ENCODE measurements at regions not wholly inside any gene's neighbourhood (a gene's known extent, or its start where the extent isn't known, plus 50 kb on each side); places are given as distances from the start of the nearest gene placed in this dataset.
"Not testable (repeated sequence)": the region's sequence is repeated elsewhere in the genome, so short reads cannot be mapped to it uniquely, and the experiment has no call there.

GRCh38 chr13:105838231-105838630, 697.2 kb downstream of the EFNB2 start:
- DNase-seq (no peak), ATAC-seq (no peak)
- intact Hi-C loops (cut with DNase I, micrococcal nuclease), result no loop called here
- H3K36me3 ChIP-seq (ENCODE audit: low read depth), result no peaks in the 10 kb centered on the region
- H3K4me3 ChIP-seq, result no peak overlapping the region
- no peaks in the 10 kb centered on the region for H3K9me3 ChIP-seq
- no peaks in the 10 kb centered on the region for H3K4me1 ChIP-seq (ENCODE audit: low read depth)
- no peak for TF ChIP-seq CTCF (IDR thresholded peaks at IDR 0.05)

- ATAC-seq; intact Hi-C loops (cut with DNase I, micrococcal nuclease); DNase-seq; H3K9me3 ChIP-seq; H3K4me1 ChIP-seq (ENCODE audit: low read depth); H3K4me3 ChIP-seq; H3K36me3 ChIP-seq (ENCODE audit: low read depth): not testable (repeated sequence)
These were observed 698.2 kb downstream of the EFNB2 start for GRCh38 chr13:105837295-105837694.

- H3K4me3 ChIP-seq, result no peak overlapping the region
- no peaks in the 10 kb centered on the region for H3K4me1 ChIP-seq (ENCODE audit: low read depth)
- H3K9me3 ChIP-seq, result no peaks in the 10 kb centered on the region
- no peaks in the 10 kb centered on the region for H3K36me3 ChIP-seq (ENCODE audit: low read depth)
- no peak for TF ChIP-seq CTCF (IDR thresholded peaks at IDR 0.05)
- ATAC-seq (no peak), DNase-seq (no peak)
- intact Hi-C loops (cut with DNase I, micrococcal nuclease), result no loop called here
These were observed 704.6 kb downstream of the EFNB2 start for GRCh38 chr13:105830821-105831220.

GRCh38 chr13:105827111-105827809, 708.2 kb downstream of the EFNB2 start:
- intact Hi-C loops (cut with DNase I, micrococcal nuclease), result no loop called here
- H3K4me3 ChIP-seq, result no peak overlapping the region
- no peak for TF ChIP-seq CTCF (IDR thresholded peaks at IDR 0.05)

GRCh38 chr13:105825071-105825470, 710.4 kb downstream of the EFNB2 start:
- H3K4me3 ChIP-seq, result no peak overlapping the region
- no peaks in the 10 kb centered on the region for H3K36me3 ChIP-seq (ENCODE audit: low read depth)
- no peak for TF ChIP-seq CTCF (IDR thresholded peaks at IDR 0.05)
- intact Hi-C loops (cut with DNase I, micrococcal nuclease), result no loop called here
- ATAC-seq (no peak), DNase-seq (no peak)
- H3K9me3 ChIP-seq, result no peaks in the 10 kb centered on the region
- no peaks in the 10 kb centered on the region for H3K4me1 ChIP-seq (ENCODE audit: low read depth)

More at GRCh38 chr13:105827111-105827809, 708.2 kb downstream of the EFNB2 start:
- ATAC-seq (no peak), DNase-seq (no peak)
- no peaks in the 10 kb centered on the region for H3K9me3 ChIP-seq
- H3K36me3 ChIP-seq (ENCODE audit: low read depth), result no peaks in the 10 kb centered on the region
- H3K4me1 ChIP-seq (ENCODE audit: low read depth), result no peaks in the 10 kb centered on the region

GRCh38 chr13:105821337-105821736, 714.1 kb downstream of the EFNB2 start:
- Histone ChIP-seq H3K4me1 (ENCODE audit: low read depth) (no peaks in the 10 kb centered on the region), H3K9me3 (no peaks in the 10 kb centered on the region), H3K4me3 (no peak overlapping the region), H3K36me3 (ENCODE audit: low read depth) (no peaks in the 10 kb centered on the region)
- intact Hi-C loops (cut with DNase I, micrococcal nuclease), result no loop called here
- DNase-seq (no peak), ATAC-seq (no peak)
- TF ChIP-seq CTCF (IDR thresholded peaks at IDR 0.05), result no peak
